ENCODE measurements at regions not wholly inside any gene's neighbourhood (a gene's known extent, or its start where the extent isn't known, plus 50 kb on each side); places are given as distances from the start of the nearest gene placed in this dataset.

DNA sequence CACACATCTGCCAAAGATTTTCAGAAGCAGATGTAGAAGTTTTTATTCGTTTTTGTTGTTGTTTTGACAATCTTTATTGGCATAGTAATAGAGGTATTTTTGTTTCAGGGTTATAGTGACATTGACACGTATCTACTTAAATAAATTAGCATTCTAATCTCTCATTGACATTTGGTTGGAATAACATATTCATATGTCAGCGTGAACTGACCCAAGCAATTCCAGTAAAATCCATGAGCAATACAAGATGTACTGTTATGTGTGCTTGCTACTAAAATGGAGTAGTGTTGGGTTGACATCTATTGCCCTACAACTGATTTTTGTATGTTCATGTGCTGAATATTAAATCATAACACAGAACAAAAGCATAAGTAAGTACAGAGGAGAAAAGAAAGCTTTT is 284.4 kb upstream of the SMC2 start:
- TF ChIP-seq, protein P1, sequence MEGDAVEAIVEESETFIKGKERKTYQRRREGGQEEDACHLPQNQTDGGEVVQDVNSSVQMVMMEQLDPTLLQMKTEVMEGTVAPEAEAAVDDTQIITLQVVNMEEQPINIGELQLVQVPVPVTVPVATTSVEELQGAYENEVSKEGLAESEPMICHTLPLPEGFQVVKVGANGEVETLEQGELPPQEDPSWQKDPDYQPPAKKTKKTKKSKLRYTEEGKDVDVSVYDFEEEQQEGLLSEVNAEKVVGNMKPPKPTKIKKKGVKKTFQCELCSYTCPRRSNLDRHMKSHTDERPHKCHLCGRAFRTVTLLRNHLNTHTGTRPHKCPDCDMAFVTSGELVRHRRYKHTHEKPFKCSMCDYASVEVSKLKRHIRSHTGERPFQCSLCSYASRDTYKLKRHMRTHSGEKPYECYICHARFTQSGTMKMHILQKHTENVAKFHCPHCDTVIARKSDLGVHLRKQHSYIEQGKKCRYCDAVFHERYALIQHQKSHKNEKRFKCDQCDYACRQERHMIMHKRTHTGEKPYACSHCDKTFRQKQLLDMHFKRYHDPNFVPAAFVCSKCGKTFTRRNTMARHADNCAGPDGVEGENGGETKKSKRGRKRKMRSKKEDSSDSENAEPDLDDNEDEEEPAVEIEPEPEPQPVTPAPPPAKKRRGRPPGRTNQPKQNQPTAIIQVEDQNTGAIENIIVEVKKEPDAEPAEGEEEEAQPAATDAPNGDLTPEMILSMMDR (IDR thresholded peaks at IDR 0.05): no peak
- Histone ChIP-seq H3K27ac (no peak overlapping the region), H3K36me3 (no peaks in the 10 kb centered on the region), H3K4me1 (no peaks in the 10 kb centered on the region), H3K9me3 (peaks cover 0 to 3% of the 10 kb centered on the region in 2 donors), H3K27me3 (no peaks in the 10 kb centered on the region), H3K4me3 (no peak overlapping the region)
- no peak for ATAC-seq
- no peak for DNase-seq
- intact Hi-C loops (cut with DNase I): no loop called here

DNA sequence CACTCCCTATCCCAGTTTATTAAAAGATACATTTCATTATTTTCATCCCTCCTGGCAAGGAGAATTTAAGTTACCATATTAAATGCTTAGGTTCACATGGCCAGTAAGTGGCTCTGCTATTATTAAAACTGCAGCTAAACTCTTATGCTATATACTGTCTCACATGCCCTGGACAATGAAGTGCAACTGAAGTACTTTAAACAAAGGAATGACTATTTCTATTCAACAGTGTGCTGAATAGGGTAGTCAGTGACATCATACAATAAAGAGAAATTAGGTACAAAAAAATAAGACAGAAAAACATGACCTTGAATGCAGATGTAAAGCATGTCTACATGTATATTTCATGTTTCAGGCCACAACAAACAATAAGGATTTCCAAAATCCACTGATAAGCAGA is 282.6 kb upstream of the SMC2 start:
- H3K4me3 ChIP-seq: no peak overlapping the region
- no peak for ATAC-seq
- no peaks in the 10 kb centered on the region for H3K4me1 ChIP-seq
- peaks cover 0 to 3% of the 10 kb centered on the region in 2 donors for H3K9me3 ChIP-seq
- H3K27ac ChIP-seq: no peak overlapping the region
- intact Hi-C loops (cut with DNase I): no loop called here
- no peaks in the 10 kb centered on the region for H3K36me3 ChIP-seq
- TF ChIP-seq, protein P1 (IDR thresholded peaks at IDR 0.05): no peak
- no peak for DNase-seq
- H3K27me3 ChIP-seq: no peaks in the 10 kb centered on the region

DNA sequence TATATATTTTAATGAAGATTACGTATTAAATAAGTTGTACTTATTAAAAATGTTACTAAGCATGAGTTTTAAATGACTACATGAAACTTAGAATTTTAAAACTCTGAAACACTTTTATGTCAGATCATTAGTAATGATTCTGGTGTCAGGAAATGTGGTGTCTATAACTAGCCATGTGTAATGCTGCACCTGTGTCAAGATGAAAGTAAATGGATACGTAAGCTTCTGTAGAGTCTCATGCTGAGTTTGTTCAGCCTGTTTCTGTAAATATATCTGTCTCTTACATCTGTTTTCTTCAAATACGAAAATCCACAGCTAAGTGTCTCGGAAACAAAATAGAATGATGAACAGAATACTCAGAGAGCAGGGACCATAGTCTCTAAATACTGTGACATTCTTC is 278.0 kb upstream of the SMC2 start:
- Histone ChIP-seq H3K4me3 (no peak overlapping the region), H3K9me3 (peaks cover 0 to 3% of the 10 kb centered on the region in 2 donors), H3K27me3 (no peaks in the 10 kb centered on the region), H3K4me1 (no peaks in the 10 kb centered on the region), H3K27ac (no peak overlapping the region), H3K36me3 (no peaks in the 10 kb centered on the region)
- DNase-seq (no peak), ATAC-seq (no peak)
- TF ChIP-seq, protein P1 (IDR thresholded peaks at IDR 0.05): no peak
- intact Hi-C loops (cut with DNase I): no loop called here

DNA sequence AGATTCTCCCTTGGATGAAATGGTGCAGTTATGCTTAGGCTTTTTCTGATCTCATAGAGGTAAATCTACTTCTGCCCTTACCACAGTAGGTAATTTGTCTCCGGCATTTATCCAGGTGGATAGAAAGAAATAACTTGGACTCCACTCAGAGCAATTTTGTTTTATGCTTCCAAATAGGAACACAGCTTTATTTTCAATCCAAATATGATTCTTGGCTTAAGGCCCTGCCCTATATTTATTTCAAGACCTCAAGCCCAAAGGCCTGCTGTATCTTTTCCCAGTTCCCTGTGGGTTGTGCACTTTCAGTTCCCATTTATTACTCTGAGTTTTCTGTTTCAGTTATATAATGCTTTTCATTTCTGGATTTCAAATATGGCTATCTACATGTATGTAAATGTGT is 274.2 kb upstream of the SMC2 start:
- TF ChIP-seq, protein P1 (IDR thresholded peaks at IDR 0.05): no peak
- H3K27me3 ChIP-seq: no peaks in the 10 kb centered on the region
- no peaks in the 10 kb centered on the region for H3K4me1 ChIP-seq
- ATAC-seq (no peak), DNase-seq (no peak)
- H3K9me3 ChIP-seq: no peaks in the 10 kb centered on the region
- no peak overlapping the region for H3K4me3 ChIP-seq
- H3K36me3 ChIP-seq: no peaks in the 10 kb centered on the region
- intact Hi-C loops (cut with DNase I): no loop called here
- H3K27ac ChIP-seq: no peak overlapping the region

DNA sequence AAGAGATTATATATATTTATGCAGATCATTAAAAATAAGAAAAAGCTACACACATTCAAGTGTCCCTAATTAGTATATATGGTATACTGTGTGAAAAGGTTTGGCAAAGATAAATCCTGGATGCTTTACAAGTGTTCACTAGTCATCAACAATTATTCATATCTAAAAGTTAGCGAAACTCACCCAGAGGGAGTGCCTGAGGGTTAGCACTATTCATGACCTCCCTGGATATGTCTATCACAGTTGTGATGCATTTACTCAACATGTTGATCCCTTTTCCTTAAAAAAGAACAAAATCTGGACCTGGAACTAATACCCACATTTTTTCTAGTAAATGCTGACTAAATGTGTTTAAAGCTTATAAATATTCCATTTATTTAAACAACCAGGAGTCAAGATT is 273.0 kb upstream of the SMC2 start:
- ATAC-seq (no peak), DNase-seq (no peak)
- no peaks in the 10 kb centered on the region for H3K4me1 ChIP-seq
- H3K4me3 ChIP-seq: no peak overlapping the region
- intact Hi-C loops (cut with DNase I): no loop called here
- H3K27me3 ChIP-seq: no peaks in the 10 kb centered on the region
- TF ChIP-seq, protein P1 (IDR thresholded peaks at IDR 0.05): no peak
- H3K27ac ChIP-seq: no peak overlapping the region
- H3K36me3 ChIP-seq: no peaks in the 10 kb centered on the region
- H3K9me3 ChIP-seq: no peaks in the 10 kb centered on the region
